GM23248 (cell line): ENCODE measurements at regions not wholly inside any gene's neighbourhood (a gene's known extent, or its start where the extent isn't known, plus 50 kb on each side); places are given as distances from the start of the nearest gene placed in this dataset.

Experiments used
- EZH2 ChIP-seq: fragments of 200-600 bp; sonication (generic); IDR thresholded peaks from 2 replicates; pipeline ENCODE4 v1.6.1; 2018; ENCODE audit warnings: antibody characterized with exemption, mild to moderate bottlenecking; ENCODE audit not compliant: insufficient read depth, poor library complexity, severe bottlenecking
- EZH2phosphoT487 ChIP-seq: fragments of 200-600 bp; sonication (generic); IDR thresholded peaks from 2 replicates; pipeline ENCODE4 v1.6.1; 2018; ENCODE audit warnings: antibody characterized with exemption, moderate library complexity, mild to moderate bottlenecking, low read depth; ENCODE audit not compliant: insufficient read depth

- TF ChIP-seq EZH2phosphoT487 (no peak), EZH2 (no peak)
These were observed 105.0 kb downstream of the B3GNT2 start for GRCh38 chr2:62300925-62301324.
